HG03354 (cell line): ENCODE measurements at regions not wholly inside any gene's neighbourhood (a gene's known extent, or its start where the extent isn't known, plus 50 kb on each side); places are given as distances from the start of the nearest gene placed in this dataset.
"Not testable (repeated sequence)": the region's sequence is repeated elsewhere in the genome, so short reads cannot be mapped to it uniquely, and the experiment has no call there.

Experiments
- ATAC-seq: cut with Tn5 transposase; IDR thresholded peaks from one replicate; pipeline ENCODE4 v1.9.1; 2021; ENCODE audit warnings: mild to moderate bottlenecking; ENCODE audit not compliant: unreplicated experiment, poor library complexity, severe bottlenecking

GRCh38 chr5:20958641-20959040, 970.6 kb upstream of the CDH18 start:
- ATAC-seq: no peak

- ATAC-seq: no peak
These were observed 968.1 kb upstream of the CDH18 start for GRCh38 chr5:20956134-20956533.

- ATAC-seq: no peak
These were observed 961.6 kb upstream of the CDH18 start for GRCh38 chr5:20949636-20950035.

GRCh38 chr5:20943183-20943971, 955.4 kb upstream of the CDH18 start:
- not testable (repeated sequence) for ATAC-seq

- not testable (repeated sequence) for ATAC-seq
These were observed 954.6 kb upstream of the CDH18 start for GRCh38 chr5:20942603-20943002.

- not testable (repeated sequence) for ATAC-seq
These were observed 952.8 kb upstream of the CDH18 start for GRCh38 chr5:20940786-20941185.

- not testable (repeated sequence) for ATAC-seq
These were observed 902.9 kb upstream of the CDH18 start for GRCh38 chr5:20890936-20891335.

- ATAC-seq: not testable (repeated sequence)
These were observed 887.7 kb upstream of the CDH18 start for GRCh38 chr5:20875726-20876125.

- not testable (repeated sequence) for ATAC-seq
These were observed 877.9 kb upstream of the CDH18 start for GRCh38 chr5:20865892-20866291.

- no peak for ATAC-seq
These were observed 845.2 kb upstream of the CDH18 start for GRCh38 chr5:20833081-20833627.

- ATAC-seq: no peak
These were observed 844.4 kb upstream of the CDH18 start for GRCh38 chr5:20832204-20833080.

GRCh38 chr5:20825951-20826350, 838.0 kb upstream of the CDH18 start:
- ATAC-seq: not testable (repeated sequence)

- ATAC-seq: not testable (repeated sequence)
These were observed 809.2 kb upstream of the CDH18 start for GRCh38 chr5:20797216-20797615.

- not testable (repeated sequence) for ATAC-seq
These were observed 796.8 kb upstream of the CDH18 start for GRCh38 chr5:20784755-20785154.

GRCh38 chr5:20783484-20783883, 795.5 kb upstream of the CDH18 start:
- ATAC-seq: not testable (repeated sequence)

GRCh38 chr5:20771338-20771737, 783.3 kb upstream of the CDH18 start:
- not testable (repeated sequence) for ATAC-seq

- ATAC-seq: not testable (repeated sequence)
These were observed 777.1 kb upstream of the CDH18 start for GRCh38 chr5:20765074-20765473.

GRCh38 chr5:20759459-20759858, 771.5 kb upstream of the CDH18 start:
- ATAC-seq: not testable (repeated sequence)

GRCh38 chr5:20752179-20752578, 764.2 kb upstream of the CDH18 start:
- ATAC-seq: not testable (repeated sequence)

- peak; percentile 86 for ATAC-seq
These were observed 747.7 kb upstream of the CDH18 start for GRCh38 chr5:20735715-20736114.
